Suprapubic skin (tissue), 4 donors: ENCODE measurements at regions not wholly inside any gene's neighbourhood (a gene's known extent, or its start where the extent isn't known, plus 50 kb on each side); places are given as distances from the start of the nearest gene placed in this dataset.

Experiments used
- DNase-seq, 2 donors: peaks; one replicate each; pipeline ENCODE4 v3.0.0-alpha.2; 2019; ENCODE audit warnings: low spot score in 2 of 2
- H3K27ac ChIP-seq: fragments of 200-600 bp; sonication (generic); one replicate; pipeline ENCODE4 v1.5.1; 2019
- H3K27me3 ChIP-seq: fragments of 200-600 bp; sonication (generic); one replicate; pipeline ENCODE4 v1.5.1; 2019
- H3K36me3 ChIP-seq: fragments of 200-600 bp; sonication (generic); one replicate; pipeline ENCODE4 v1.5.1; 2019
- H3K4me1 ChIP-seq: fragments of 200-600 bp; sonication (generic); one replicate; pipeline ENCODE4 v1.5.1; 2019
- H3K4me3 ChIP-seq: fragments of 200-600 bp; sonication (generic); one replicate; pipeline ENCODE4 v1.5.1; 2019; ENCODE audit warnings: mild to moderate bottlenecking
- H3K9me3 ChIP-seq: fragments of 200-600 bp; sonication (generic); one replicate; pipeline ENCODE4 v1.5.1; 2019
- CTCF ChIP-seq, 2 donors: fragments of 200-600 bp in 1 of 2; fragments of 450-650 bp in 1 of 2; sonication (generic) in 1 of 2; IDR thresholded peaks; one replicate each; pipeline ENCODE4 v1.5.1; 2016 to 2019; ENCODE audit warnings: antibody characterized with exemption in 2 of 2, mild to moderate bottlenecking in 1 of 2, moderate library complexity in 1 of 2
- EP300 ChIP-seq: sonication (generic); formaldehyde crosslinking; IDR thresholded peaks from one replicate; pipeline ENCODE4 v1.6.1; 2017; ENCODE audit warnings: antibody characterized with exemption
- POLR2A ChIP-seq, 2 donors: fragments of 450-650 bp; IDR thresholded peaks; one replicate each; pipeline ENCODE4 v1.6.1; 2017; ENCODE audit warnings: antibody characterized with exemption in 2 of 2, mild to moderate bottlenecking in 2 of 2, moderate library complexity in 2 of 2
- POLR2AphosphoS5 ChIP-seq, 3 donors: sonication (generic); formaldehyde crosslinking; IDR thresholded peaks; one replicate each; pipeline ENCODE4 v1.6.1; 2017; ENCODE audit warnings: antibody characterized with exemption in 3 of 3
- WGBS: methylation state at CpG from one replicate; pipeline ENCODE4 v1.1.5; 2018; 5-methylcytosine and 5-hydroxymethylcytosine counted together

- TF ChIP-seq POLR2AphosphoS5 (IDR thresholded peaks at IDR 0.05) (no peak), CTCF (IDR thresholded peaks at IDR 0.05) (no peak), EP300 (no peak), POLR2A (IDR thresholded peaks at IDR 0.05) (no peak)
- WGBS: 65% methylated on average over 5 of the region's 5 CpGs
Measured at GRCh38 chr6:28732052-28732451, 191.7 kb downstream of the TRIM27 start.

DNA sequence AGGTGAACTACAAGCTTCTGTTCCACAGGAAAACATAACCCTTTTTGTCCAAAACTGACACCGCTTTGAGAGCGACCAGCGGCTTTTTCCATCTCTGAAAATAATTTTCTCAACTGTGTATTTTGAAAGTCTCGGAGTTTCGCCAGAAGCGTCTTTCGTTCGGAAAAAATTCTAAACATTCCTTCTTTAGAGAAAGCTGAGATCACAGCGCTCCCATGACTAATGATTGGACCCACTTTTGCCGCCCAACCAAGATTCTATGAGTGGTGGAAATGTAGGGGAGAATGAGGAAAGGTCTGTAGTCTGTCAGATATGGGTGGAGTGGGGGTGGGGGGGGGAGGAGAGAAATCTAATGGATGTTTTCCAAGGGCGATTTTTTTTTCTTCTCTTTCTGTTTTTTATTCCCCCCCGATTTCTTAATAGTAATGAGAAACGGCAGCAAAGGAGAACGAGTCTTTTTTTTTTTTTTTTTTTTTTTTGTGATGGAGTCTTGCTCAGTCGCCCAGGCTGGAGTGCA lies 189.3 kb downstream of the TRIM27 start:
- H3K9me3 ChIP-seq: no peaks in the 10 kb centered on the region
- peaks cover 98% of the 10 kb centered on the region for H3K27me3 ChIP-seq
- TF ChIP-seq EP300 (no peak), POLR2AphosphoS5 (IDR thresholded peaks at IDR 0.05) (no peak), POLR2A (IDR thresholded peaks at IDR 0.05) (no peak), CTCF (IDR thresholded peaks at IDR 0.05) (no peak)

More at GRCh38 chr6:28732052-28732451, 191.7 kb downstream of the TRIM27 start:
- Histone ChIP-seq H3K27me3 (peaks cover 77% of the 10 kb centered on the region), H3K4me1 (peaks cover 8% of the 10 kb centered on the region), H3K27ac (no peak overlapping the region), H3K9me3 (no peaks in the 10 kb centered on the region), H3K4me3 (no peak overlapping the region), H3K36me3 (no peaks in the 10 kb centered on the region)
- DNase-seq: no peak

DNA sequence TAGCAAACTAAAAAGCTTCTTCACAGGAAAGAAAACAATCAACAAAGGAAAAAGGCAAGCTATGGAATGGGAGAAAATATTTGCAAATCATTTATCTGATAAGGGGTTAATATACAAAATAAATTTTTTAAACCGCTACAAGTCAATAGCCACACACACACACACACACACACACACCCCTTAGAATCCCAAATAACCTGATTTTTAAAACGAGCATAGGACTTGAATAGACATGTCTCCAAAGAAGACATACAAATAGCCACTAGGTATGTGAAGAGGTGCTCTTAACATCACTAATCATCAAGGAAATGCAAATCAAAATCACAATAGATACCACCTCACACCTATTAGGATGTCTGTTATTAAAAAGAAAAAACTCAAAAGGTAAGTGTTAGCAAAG lies 187.7 kb downstream of the TRIM27 start:
- Histone ChIP-seq H3K27ac (no peak overlapping the region), H3K27me3 (peaks cover 100% of the 10 kb centered on the region), H3K9me3 (no peaks in the 10 kb centered on the region), H3K4me3 (no peak overlapping the region), H3K36me3 (no peaks in the 10 kb centered on the region), H3K4me1 (no peaks in the 10 kb centered on the region)
- WGBS: 16% methylated on average over 2 of the region's 2 CpGs
- DNase-seq: no peak
- TF ChIP-seq POLR2A (IDR thresholded peaks at IDR 0.05) (no peak), CTCF (IDR thresholded peaks at IDR 0.05) (no peak), EP300 (no peak), POLR2AphosphoS5 (IDR thresholded peaks at IDR 0.05) (no peak)

More for the DNA sequence above, 189.3 kb downstream of the TRIM27 start:
- WGBS: 36% methylated on average over 15 of the region's 15 CpGs
- Histone ChIP-seq H3K4me3 (no peak overlapping the region), H3K36me3 (no peaks in the 10 kb centered on the region), H3K4me1 (no peaks in the 10 kb centered on the region), H3K27ac (no peak overlapping the region)
- DNase-seq: no peak

GRCh38 chr6:28737750-28738395 lies 185.9 kb downstream of the TRIM27 start:
- no peak for DNase-seq
- WGBS: 10% methylated on average over 15 of the region's 17 CpGs
- H3K9me3 ChIP-seq: no peaks in the 10 kb centered on the region
- H3K36me3 ChIP-seq: no peaks in the 10 kb centered on the region
- H3K27ac ChIP-seq: no peak overlapping the region
- TF ChIP-seq POLR2AphosphoS5 (IDR thresholded peaks at IDR 0.05): no peak
- TF ChIP-seq POLR2A (IDR thresholded peaks at IDR 0.05): no peak
- no peak for TF ChIP-seq CTCF (IDR thresholded peaks at IDR 0.05)
- TF ChIP-seq EP300: no peak
- H3K4me1 ChIP-seq: no peaks in the 10 kb centered on the region
- no peak overlapping the region for H3K4me3 ChIP-seq
- peaks cover 98% of the 10 kb centered on the region for H3K27me3 ChIP-seq

DNA sequence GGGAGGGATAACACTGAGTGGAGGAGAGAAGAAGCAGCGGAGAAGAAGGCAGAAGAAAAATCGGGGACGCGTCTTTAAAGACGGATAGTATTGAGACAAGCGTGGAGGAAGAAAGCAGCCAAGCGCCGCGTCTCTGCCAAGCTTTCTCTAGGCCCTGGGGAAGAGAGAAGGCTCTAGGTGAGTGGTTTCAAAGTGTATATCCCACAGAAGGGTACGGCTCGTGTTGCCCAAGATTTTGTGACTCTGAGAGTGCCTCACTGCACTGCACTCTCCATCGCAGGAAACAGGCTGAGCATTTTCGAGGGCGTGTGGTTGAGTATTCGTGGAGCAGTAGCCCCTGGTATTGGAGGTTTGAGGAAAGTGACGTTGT lies 185.4 kb downstream of the TRIM27 start:
- WGBS: 7% methylated on average over 16 of the region's 16 CpGs
- Histone ChIP-seq H3K9me3 (no peaks in the 10 kb centered on the region), H3K36me3 (no peaks in the 10 kb centered on the region), H3K4me3 (no peak overlapping the region), H3K4me1 (no peaks in the 10 kb centered on the region), H3K27ac (no peak overlapping the region), H3K27me3 (peaks cover 97% of the 10 kb centered on the region)
- TF ChIP-seq CTCF (IDR thresholded peaks at IDR 0.05): no peak
- no peak for TF ChIP-seq EP300
- no peak for DNase-seq
